ENCODE measurements at regions not wholly inside any gene's neighbourhood (a gene's known extent, or its start where the extent isn't known, plus 50 kb on each side); places are given as distances from the start of the nearest gene placed in this dataset.

- Mint-ChIP-seq H3K36me3 (ENCODE audit: low read depth) (no peaks in the 10 kb centered on the region), H3K4me1 (no peaks in the 10 kb centered on the region), H3K9me3 (peaks cover 11% of the 10 kb centered on the region), H3K27me3 (no peaks in the 10 kb centered on the region), H3K27ac (no peak overlapping the region), H3K4me3 (no peak overlapping the region)
- ChIA-PET POLR2A (no interaction called here), CTCF (no interaction called here)
- no peak for DNase-seq
- TF ChIP-seq, protein P1, sequence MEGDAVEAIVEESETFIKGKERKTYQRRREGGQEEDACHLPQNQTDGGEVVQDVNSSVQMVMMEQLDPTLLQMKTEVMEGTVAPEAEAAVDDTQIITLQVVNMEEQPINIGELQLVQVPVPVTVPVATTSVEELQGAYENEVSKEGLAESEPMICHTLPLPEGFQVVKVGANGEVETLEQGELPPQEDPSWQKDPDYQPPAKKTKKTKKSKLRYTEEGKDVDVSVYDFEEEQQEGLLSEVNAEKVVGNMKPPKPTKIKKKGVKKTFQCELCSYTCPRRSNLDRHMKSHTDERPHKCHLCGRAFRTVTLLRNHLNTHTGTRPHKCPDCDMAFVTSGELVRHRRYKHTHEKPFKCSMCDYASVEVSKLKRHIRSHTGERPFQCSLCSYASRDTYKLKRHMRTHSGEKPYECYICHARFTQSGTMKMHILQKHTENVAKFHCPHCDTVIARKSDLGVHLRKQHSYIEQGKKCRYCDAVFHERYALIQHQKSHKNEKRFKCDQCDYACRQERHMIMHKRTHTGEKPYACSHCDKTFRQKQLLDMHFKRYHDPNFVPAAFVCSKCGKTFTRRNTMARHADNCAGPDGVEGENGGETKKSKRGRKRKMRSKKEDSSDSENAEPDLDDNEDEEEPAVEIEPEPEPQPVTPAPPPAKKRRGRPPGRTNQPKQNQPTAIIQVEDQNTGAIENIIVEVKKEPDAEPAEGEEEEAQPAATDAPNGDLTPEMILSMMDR (IDR thresholded peaks at IDR 0.05): no peak
- no peak for ATAC-seq (ENCODE audit: low read depth)
- intact Hi-C loops (cut with micrococcal nuclease): no loop called here
Observed at GRCh38 chr1:189669846-189670245, 807.8 kb downstream of the BRINP3 start.

- TF ChIP-seq, protein P1 (IDR thresholded peaks at IDR 0.05): no peak
- Mint-ChIP-seq H3K9me3 (peaks cover 7% of the 10 kb centered on the region), H3K4me1 (no peaks in the 10 kb centered on the region), H3K36me3 (ENCODE audit: low read depth) (no peaks in the 10 kb centered on the region), H3K4me3 (no peak overlapping the region), H3K27ac (no peak overlapping the region), H3K27me3 (no peaks in the 10 kb centered on the region)
- intact Hi-C loops (cut with micrococcal nuclease): no loop called here
- ChIA-PET POLR2A (no interaction called here), CTCF (no interaction called here)
- ATAC-seq (ENCODE audit: low read depth) (no peak), DNase-seq (no peak)
Observed at GRCh38 chr1:189673217-189673616, 804.4 kb downstream of the BRINP3 start.

DNA sequence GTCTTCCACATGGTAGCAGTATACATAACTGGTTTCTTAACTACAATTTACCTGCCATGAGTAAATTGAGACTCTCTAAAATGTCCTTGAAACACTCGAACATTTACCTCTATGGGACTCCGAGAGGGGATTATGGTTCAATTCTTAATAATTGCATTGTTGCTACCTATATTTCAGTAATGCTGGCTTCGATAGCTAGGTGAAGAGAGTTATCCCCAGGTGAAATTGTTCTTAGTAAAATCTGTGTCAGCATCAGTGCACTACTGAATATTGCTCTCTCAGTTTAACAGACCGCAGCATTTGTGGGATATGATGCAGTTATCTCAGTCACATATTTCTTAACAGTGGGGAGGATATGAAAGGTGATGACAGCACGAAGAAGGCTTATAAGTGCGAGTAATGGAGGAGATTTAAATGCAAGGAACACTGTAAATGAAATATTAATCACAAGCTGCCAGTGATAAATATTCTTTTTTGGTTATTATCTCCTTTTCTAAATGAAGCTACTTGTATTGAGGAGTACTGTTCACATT lies 801.9 kb downstream of the BRINP3 start:
- CTCF ChIA-PET: no interaction called here
- no peak for ATAC-seq (ENCODE audit: low read depth)
- TF ChIP-seq, protein P1 (IDR thresholded peaks at IDR 0.05): no peak
- H3K36me3 Mint-ChIP-seq (ENCODE audit: low read depth): no peaks in the 10 kb centered on the region
- no peak overlapping the region for H3K4me3 Mint-ChIP-seq
- POLR2A ChIA-PET: no interaction called here
- H3K27ac Mint-ChIP-seq: no peak overlapping the region
- no peak for DNase-seq
- H3K9me3 Mint-ChIP-seq: peaks cover 2% of the 10 kb centered on the region
- H3K4me1 Mint-ChIP-seq: no peaks in the 10 kb centered on the region
- intact Hi-C loops (cut with micrococcal nuclease): no loop called here
- H3K27me3 Mint-ChIP-seq: no peaks in the 10 kb centered on the region

DNA sequence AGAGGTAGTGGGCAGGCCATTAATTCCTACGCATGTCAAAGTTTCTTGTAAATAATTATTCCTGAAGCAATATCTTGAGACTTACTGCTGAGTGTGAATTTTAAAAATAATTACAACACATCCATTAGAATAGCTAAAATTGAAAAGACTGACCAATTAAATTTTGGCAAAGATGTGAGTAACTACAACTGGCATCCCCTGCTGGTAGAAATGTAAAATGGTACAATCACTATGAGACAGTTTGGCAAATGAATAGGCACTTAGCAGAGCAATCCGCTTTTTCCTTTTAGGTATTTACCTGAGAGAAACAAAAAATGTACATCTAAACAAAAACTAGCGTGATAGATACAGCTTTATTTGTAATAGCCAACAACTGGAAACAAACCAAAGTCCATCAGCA lies 798.9 kb downstream of the BRINP3 start:
- DNase-seq: no peak
- ChIA-PET POLR2A (no interaction called here), CTCF (no interaction called here)
- Mint-ChIP-seq H3K27me3 (no peaks in the 10 kb centered on the region), H3K9me3 (peaks cover 2% of the 10 kb centered on the region), H3K4me1 (no peaks in the 10 kb centered on the region), H3K4me3 (no peak overlapping the region), H3K27ac (no peak overlapping the region), H3K36me3 (ENCODE audit: low read depth) (no peaks in the 10 kb centered on the region)
- ATAC-seq (ENCODE audit: low read depth): no peak
- TF ChIP-seq, protein P1 (IDR thresholded peaks at IDR 0.05): no peak
- intact Hi-C loops (cut with micrococcal nuclease): no loop called here

DNA sequence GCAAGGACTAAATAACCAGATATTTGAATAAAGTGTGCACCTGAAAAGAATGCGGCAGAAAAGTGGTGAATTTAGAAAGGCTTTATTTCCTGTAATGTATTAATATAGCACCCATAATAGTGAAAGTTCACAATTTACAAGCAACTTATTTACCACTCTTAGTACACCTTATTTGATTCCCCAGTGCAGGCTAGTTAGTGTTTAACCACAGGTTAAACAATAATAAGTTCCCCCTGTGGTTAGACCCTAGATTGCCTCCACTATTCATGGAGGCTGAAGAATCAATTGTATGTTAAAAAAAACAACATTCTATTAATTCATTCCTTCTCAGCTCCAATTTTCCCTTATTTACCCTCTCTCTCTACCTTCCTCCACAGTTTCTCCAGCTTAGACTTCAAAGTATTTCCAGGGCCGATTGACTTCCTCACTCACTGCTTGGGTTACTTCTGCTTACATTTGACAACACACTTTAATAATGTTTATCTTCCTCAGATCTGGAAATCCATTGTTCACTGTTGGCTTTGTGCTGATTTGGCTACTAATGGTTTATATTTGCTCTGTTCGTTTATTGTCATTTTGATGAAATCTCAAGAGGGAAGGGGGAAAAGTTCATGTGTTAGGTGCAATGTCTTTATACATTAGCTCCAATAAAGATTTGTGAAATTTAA lies 796.3 kb downstream of the BRINP3 start:
- Mint-ChIP-seq H3K36me3 (ENCODE audit: low read depth) (no peaks in the 10 kb centered on the region), H3K27me3 (no peaks in the 10 kb centered on the region), H3K4me1 (no peaks in the 10 kb centered on the region), H3K4me3 (no peak overlapping the region), H3K9me3 (peaks cover 2% of the 10 kb centered on the region), H3K27ac (no peak overlapping the region)
- intact Hi-C loops (cut with micrococcal nuclease): no loop called here
- DNase-seq: no peak
- TF ChIP-seq, protein P1 (IDR thresholded peaks at IDR 0.05): no peak
- ChIA-PET CTCF (no interaction called here), POLR2A (no interaction called here)
- no peak for ATAC-seq (ENCODE audit: low read depth)

All from activated B cell treated with CpG ODN at 0.5 μM for 24 hours (primary cell).